OCI-LY3 (cell line): ENCODE measurements at regions not wholly inside any gene's neighbourhood (a gene's known extent, or its start where the extent isn't known, plus 50 kb on each side); places are given as distances from the start of the nearest gene placed in this dataset.

Source experiments
- H2AFZ ChIP-seq: fragments of 200-600, 300-600 bp; shearing (Covaris generic); 2 replicates; pipeline ENCODE4 v1.6.0; 2014; ENCODE audit warnings: antibody characterized with exemption, low read depth, low read length
- H3K27ac ChIP-seq: fragments of 200-600, 300-600 bp; sonication (generic); 2 replicates; pipeline ENCODE4 v1.5.1; 2014; ENCODE audit warnings: mild to moderate bottlenecking, low read length, moderate library complexity, mixed read lengths
- H3K27me3 ChIP-seq: fragments of 200-600, 300-600 bp; sonication (generic); 2 replicates; pipeline ENCODE4 v1.6.1; 2014; ENCODE audit warnings: low read depth, low read length, mixed read lengths
- H3K36me3 ChIP-seq: fragments of 200-600, 300-600 bp; sonication (generic); replicated peaks from 2 replicates; pipeline ENCODE3; 2014; ENCODE audit warnings: low read depth, low read length, mixed read lengths
- H3K4me1 ChIP-seq: fragments of 300-600, 200-600 bp; sonication (generic); 2 replicates; pipeline ENCODE4 v1.6.1; 2014; ENCODE audit warnings: low read length, mixed read lengths
- H3K4me2 ChIP-seq: fragments of 200-600, 300-600 bp; sonication (generic); 2 replicates; pipeline ENCODE4 v1.6.1; 2014; ENCODE audit warnings: low read length, mixed read lengths
- H3K4me3 ChIP-seq: fragments of 300-600, 200-600 bp; sonication (generic); 2 replicates; pipeline ENCODE4 v1.5.1; 2014; ENCODE audit warnings: antibody characterized with exemption, mild to moderate bottlenecking, low read length, moderate library complexity
- H3K79me2 ChIP-seq: fragments of 300-600, 200-600 bp; shearing (Covaris generic); 2 replicates; pipeline ENCODE4 v1.6.1; 2014; ENCODE audit warnings: mild to moderate bottlenecking, low read length, mixed read lengths
- H3K9ac ChIP-seq: fragments of 300-600, 200-600 bp; shearing (Covaris generic); 2 replicates; pipeline ENCODE4 v1.6.0; 2014; ENCODE audit warnings: mild to moderate bottlenecking, low read length, moderate library complexity
- H3K9me3 ChIP-seq: fragments of 200-600, 300-600 bp; shearing (Covaris generic); 2 replicates; pipeline ENCODE4 v1.6.1; 2014; ENCODE audit warnings: low read length, mixed read lengths; ENCODE audit not compliant: insufficient read depth
- H4K20me1 ChIP-seq: fragments of 200-600, 300-600 bp; sonication (generic); 2 replicates; pipeline ENCODE4 v1.6.1; 2016; ENCODE audit warnings: low read length, mixed read lengths; ENCODE audit not compliant: insufficient read depth
- CTCF ChIP-seq: fragments of 200-600, 300-600 bp; sonication (generic); IDR thresholded peaks from 2 replicates; pipeline ENCODE4 v1.5.1; 2014; ENCODE audit warnings: antibody characterized with exemption, low read length, low read depth
- EZH2phosphoT487 ChIP-seq: fragments of 200-600 bp; shearing (Covaris generic); IDR thresholded peaks from 2 replicates; pipeline ENCODE4 v1.6.1; 2018; ENCODE audit warnings: antibody characterized with exemption, mixed run types, low read depth

GRCh38 chr1:29821605-29822004 is 585.3 kb downstream of the PTPRU start:
- Histone ChIP-seq H3K4me1 (no peaks in the 10 kb centered on the region), H3K4me3 (no peak overlapping the region), H3K4me2 (no peak overlapping the region), H3K27me3 (no peaks in the 10 kb centered on the region), H3K79me2 (no peaks in the 10 kb centered on the region), H3K36me3 (no peaks in the 10 kb centered on the region), H3K9ac (no peak overlapping the region), H2AFZ (no peak overlapping the region), H4K20me1 (no peaks in the 10 kb centered on the region), H3K9me3 (no peaks in the 10 kb centered on the region), H3K27ac (no peak overlapping the region)
- TF ChIP-seq EZH2phosphoT487 (no peak), CTCF (no peak)

DNA sequence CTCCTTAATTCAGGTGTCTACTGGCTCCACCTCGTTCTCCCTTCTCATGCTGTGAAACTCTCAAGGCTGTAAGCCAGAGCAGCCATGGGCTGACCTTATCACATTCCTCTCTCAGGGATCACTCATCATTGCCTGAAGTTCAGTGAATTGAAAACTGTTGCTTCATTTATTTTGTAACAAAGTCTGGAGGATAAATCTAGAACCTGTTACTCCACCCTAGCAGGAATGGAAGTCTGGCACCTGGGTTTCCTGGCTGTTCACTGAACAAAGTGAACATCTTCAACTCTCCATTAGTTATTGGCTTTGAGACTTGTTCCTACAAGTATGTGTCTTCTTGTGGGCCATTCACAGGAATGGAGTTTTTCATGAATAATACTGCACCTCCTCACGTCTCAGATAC is 584.1 kb downstream of the PTPRU start:
- H3K4me1 ChIP-seq = no peaks in the 10 kb centered on the region
- H3K27me3 ChIP-seq = no peaks in the 10 kb centered on the region
- no peak overlapping the region for H3K4me2 ChIP-seq
- H3K27ac ChIP-seq = no peak overlapping the region
- H4K20me1 ChIP-seq = no peaks in the 10 kb centered on the region
- no peak overlapping the region for H3K4me3 ChIP-seq
- H3K9me3 ChIP-seq = no peaks in the 10 kb centered on the region
- TF ChIP-seq CTCF = no peak
- no peak for TF ChIP-seq EZH2phosphoT487
- H3K36me3 ChIP-seq = no peaks in the 10 kb centered on the region
- H3K9ac ChIP-seq = no peak overlapping the region
- no peaks in the 10 kb centered on the region for H3K79me2 ChIP-seq
- H2AFZ ChIP-seq = no peak overlapping the region

DNA sequence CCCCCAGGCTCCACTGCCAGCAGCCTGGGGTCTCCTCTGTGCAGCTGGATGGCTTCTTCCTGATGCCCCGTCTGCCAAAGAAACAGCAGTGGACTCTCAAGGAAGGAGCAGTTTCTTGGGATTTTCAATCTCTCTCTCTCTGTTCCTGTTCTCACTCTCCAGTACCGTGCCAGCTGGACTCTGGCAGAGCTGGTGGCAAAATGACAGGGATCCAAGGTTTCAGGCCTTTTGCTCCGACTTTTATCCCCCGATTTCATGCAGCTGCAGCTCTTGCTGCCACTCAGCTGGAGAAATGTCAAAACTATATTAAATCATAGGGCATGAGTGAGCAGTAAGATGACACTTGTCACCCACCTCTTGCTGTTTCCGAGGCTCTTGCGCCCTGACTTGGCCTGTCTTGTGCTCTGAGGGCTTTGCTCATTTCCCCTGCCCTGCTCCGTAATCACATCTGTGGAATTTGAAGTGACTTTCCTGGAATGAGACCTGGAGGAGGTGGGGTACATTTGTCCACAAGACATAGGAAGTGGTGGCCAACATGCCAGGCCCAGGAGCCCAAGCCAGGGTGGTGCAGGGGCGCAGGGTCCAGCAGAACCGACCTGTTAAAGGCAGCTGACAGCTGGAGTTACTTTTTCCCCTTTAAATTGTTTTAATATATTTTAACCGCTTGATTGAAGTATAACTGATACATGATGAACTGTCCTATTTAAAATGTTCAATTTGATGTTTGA is 576.2 kb downstream of the PTPRU start:
- no peaks in the 10 kb centered on the region for H3K4me1 ChIP-seq
- no peak overlapping the region for H3K27ac ChIP-seq
- no peak overlapping the region for H3K4me2 ChIP-seq

More for the DNA sequence above, 576.2 kb downstream of the PTPRU start:
- Histone ChIP-seq H3K9me3 (no peaks in the 10 kb centered on the region), H3K79me2 (no peaks in the 10 kb centered on the region), H2AFZ (no peak overlapping the region), H3K4me3 (no peak overlapping the region), H4K20me1 (no peaks in the 10 kb centered on the region), H3K36me3 (no peaks in the 10 kb centered on the region), H3K27me3 (no peaks in the 10 kb centered on the region), H3K9ac (no peak overlapping the region)
- no peak for TF ChIP-seq CTCF
